NCI-H1092 treated with DMSO at 0.1 percent for 48 hours (cell line): ENCODE measurements at regions not wholly inside any gene's neighbourhood (a gene's known extent, or its start where the extent isn't known, plus 50 kb on each side); places are given as distances from the start of the nearest gene placed in this dataset.

Experiments
- DNase-seq: peaks from one replicate; lab custom pipeline; 2025; lab: John Stamatoyannopoulos, UW

GRCh38 chr18:56278421-56279003, 359.9 kb downstream of the TXNL1 start:
- DNase-seq: no peak

DNA sequence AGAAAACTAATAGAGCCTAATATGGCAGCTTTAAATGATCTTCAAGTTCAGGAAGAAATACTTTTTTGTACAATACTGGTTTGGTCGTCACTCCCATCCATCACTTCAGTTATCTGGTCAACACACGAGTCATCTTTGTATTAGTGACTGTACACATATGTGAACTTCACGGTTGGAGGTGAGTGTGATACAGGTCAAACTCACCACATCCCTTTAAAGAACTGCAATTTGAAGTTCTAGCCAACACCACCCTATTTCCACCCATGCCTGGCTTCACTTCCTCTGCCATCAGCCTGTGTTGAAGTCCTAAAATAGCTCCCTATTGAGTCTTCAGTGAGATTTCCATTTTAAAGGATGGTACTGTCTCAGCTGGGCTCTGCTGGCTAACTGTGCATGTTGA, 361.9 kb downstream of the TXNL1 start:
- DNase-seq: no peak

DNA sequence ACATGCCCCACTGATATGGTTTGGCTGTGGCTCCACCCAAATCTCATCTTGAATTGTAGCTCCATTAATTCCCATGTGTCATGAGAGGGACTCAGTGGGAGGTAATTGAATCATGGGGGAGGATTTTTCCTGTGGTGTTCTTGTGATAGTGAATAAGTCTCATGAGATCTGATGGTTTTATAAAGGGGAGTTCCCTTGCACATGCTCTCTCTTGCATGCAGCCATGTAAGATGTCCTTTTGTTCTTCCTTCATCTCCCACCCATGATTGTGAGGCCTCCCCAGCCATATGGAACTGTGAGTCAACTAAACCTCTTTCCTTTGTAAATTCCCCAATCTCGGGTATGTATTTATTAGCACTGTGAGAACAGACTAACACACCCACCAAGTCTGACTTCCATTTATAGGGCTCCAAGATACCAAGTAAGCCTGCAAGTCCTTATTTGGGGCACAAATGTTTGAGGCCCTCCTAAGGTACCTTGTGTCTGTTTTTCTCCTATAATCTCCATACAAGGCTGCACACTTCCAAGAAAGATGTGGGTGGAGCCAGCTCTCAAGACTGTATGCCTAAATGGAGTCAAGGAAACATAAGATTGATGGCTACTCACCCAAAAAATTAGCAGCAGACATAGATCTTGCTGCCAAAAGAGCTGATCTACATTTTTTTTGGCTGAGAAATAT, 364.7 kb downstream of the TXNL1 start:
- no peak for DNase-seq

DNA sequence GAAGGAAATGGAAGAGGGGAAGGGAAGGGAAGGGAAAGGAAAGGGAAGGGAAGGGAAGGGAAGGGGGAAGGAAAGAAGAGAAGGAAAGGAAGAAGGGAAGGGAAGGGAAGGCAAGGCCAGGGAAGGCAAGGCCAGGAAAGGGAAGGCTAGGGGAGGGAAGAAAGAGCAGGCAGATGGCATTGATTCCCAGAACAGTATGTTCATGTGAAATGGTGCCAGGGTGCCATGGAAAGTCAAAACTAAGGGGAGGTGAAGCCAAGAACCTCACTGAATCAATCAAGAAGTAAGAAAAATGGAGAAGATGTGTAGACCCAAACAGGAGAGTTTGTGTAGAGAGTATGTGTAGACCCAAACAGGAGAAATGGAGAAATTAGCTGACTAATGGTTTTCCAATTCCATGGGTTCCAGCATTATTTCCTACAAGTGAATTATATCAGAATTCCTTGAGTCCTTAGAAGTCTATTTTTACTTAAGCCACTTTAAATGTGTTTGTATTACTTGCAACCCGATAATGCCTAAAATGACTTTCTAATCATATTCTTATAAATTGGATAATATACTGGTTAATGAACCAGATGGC, 367.6 kb downstream of the TXNL1 start:
- no peak for DNase-seq

- no peak for DNase-seq
These were observed 368.4 kb downstream of the TXNL1 start for GRCh38 chr18:56269958-56270357.

GRCh38 chr18:56268952-56269351, 369.4 kb downstream of the TXNL1 start:
- DNase-seq: no peak

GRCh38 chr18:56267334-56267733, 371.1 kb downstream of the TXNL1 start:
- no peak for DNase-seq

- no peak for DNase-seq
These were observed 380.2 kb downstream of the TXNL1 start for GRCh38 chr18:56258178-56258577.

DNA sequence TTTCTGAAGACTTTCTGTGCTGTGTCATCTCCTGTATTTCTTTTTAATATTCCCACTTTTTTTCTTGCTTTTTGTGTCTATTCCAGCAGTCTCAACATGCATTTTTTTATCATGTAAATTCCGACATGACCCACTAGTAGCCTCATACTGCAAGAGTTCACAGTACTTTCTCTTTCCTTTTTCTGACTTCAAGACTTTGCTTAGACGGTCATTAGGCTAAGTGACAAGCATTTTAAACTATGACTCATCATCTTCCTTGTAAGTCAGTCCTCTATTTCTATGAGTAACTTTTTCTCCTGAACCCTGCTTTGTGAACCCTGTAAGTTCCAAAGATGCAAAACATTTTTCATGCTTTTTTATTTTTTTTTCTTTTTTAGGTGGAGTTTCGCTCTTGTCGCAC, 381.2 kb downstream of the TXNL1 start:
- no peak for DNase-seq

DNA sequence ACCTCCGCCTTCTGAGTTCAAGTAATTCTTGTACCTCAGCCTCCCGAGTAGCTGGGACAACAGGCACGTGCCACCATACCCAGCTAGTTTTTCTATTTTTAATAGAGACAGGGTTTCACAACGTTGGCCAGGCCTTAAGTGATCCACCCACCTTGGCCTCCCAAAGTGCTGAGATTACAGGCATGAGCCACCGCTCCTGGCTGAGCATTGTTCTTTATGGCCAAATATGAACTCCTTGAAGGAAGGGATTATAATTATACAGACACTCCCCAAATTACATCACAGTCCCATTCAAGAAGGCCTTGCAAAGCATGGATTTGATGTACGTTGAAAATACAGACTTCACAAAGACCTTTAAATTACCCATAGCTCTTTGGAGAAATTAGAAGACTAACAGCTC, 381.7 kb downstream of the TXNL1 start:
- no peak for DNase-seq

GRCh38 chr18:56255381-56255780, 383.0 kb downstream of the TXNL1 start:
- no peak for DNase-seq

GRCh38 chr18:56252456-56252855, 385.9 kb downstream of the TXNL1 start:
- no peak for DNase-seq

- DNase-seq: no peak
These were observed 389.7 kb downstream of the TXNL1 start for GRCh38 chr18:56248610-56249235.

GRCh38 chr18:56246916-56247315, 391.5 kb downstream of the TXNL1 start:
- no peak for DNase-seq

DNA sequence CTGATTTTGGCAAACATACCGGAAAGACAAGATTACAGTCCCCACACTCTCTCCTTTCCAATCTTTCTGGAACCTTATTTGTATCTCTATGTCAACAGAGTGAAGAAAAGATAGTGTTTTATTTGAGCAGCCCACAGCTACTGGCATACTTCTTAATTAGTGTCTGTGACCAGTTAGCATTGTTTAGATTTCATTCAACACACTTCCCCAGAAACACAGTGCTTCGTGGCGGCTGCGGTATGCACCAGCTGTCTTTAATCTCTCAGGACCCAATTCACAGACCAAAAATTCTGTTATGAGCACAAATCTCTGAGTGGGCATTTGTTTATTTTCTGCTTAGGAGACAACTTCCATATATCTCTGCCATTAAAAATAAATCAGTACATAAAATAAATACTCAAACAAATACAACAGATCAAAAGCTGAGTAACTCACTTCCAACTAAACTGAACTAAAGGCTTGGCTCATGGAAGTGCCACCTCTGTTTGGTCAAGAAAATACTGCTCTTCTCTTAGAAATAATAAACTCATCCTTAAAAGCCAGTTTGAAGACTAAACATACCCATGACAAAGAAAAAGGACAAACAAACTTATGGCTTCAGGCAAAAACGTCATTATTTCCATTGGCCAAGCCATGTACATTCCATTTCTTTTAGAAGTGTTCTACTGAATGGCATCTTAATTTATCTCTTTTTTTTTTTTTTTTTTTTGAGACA, 392.4 kb downstream of the TXNL1 start:
- no peak for DNase-seq

GRCh38 chr18:56240405-56240804, 398.0 kb downstream of the TXNL1 start:
- no peak for DNase-seq

DNA sequence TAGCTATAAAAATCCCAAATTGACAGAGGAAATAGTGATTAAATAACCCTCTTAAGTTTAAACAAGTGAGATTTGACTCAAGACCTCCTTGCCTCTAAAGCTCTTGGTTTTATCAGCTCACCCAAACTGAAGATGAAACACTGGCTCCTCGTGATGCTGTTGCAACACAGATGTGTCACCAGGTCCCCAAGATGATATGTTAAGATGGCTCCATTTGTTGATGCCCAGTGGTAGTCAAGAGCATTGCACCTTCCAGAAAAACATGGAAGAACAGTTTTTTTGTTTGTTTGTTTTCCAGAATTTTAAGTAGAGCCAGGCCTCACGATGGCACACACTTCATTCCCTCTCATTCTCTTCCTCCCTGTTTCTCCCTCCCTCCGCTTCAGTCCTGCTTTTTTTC, 399.8 kb downstream of the TXNL1 start:
- DNase-seq: no peak

GRCh38 chr18:56235481-56236013, 402.8 kb downstream of the TXNL1 start:
- no peak for DNase-seq

DNA sequence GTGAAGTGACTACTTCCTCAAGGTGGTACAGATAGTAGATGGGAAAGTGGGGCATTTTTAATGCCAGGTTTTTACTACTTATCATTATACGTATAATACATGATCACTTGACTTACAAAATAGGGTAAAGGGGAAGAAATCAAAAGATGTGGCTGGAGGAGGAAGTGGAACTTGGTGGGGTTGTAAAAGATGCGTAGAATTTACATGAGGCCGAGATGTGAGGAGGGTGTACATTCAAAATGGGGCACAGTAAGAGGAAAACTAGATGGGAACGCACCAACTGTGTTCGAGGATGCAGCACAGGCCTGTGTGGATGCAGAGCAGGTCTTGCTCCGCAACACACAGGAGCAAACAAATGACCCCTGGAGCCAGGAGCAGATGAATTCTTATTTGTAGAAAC, 403.3 kb downstream of the TXNL1 start:
- no peak for DNase-seq

DNA sequence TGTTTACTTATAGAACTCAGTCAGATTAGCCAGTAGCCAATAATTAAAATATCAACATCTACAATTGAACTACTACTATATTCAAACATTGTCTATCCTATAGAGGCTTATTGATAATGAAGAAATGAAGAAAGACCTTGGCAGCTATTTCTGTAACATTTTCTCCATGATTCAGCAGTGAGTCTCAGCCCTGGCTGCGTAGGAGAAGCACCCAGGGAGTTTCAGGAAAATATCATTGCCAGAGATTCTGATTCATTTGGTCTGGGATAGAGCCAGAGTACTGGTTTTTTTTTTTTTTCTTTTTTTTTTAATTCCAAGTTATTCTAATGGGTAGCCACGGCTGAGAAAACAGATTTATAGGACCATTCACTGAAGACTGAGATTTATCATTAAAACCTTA, 404.8 kb downstream of the TXNL1 start:
- DNase-seq: no peak

- DNase-seq: no peak
These were observed 412.4 kb downstream of the TXNL1 start for GRCh38 chr18:56226025-56226424.
